Ishikawa (cell line): ENCODE measurements at regions not wholly inside any gene's neighbourhood (a gene's known extent, or its start where the extent isn't known, plus 50 kb on each side); places are given as distances from the start of the nearest gene placed in this dataset.

Experiments used
- CEBPB ChIP-seq: IDR thresholded peaks from 2 replicates; pipeline ENCODE4 v1.6.1; 2012
- CREB1 ChIP-seq: IDR thresholded peaks from 2 replicates; pipeline ENCODE4 v1.6.1; 2012; ENCODE audit warnings: low read depth
- EP300 ChIP-seq: IDR thresholded peaks from 2 replicates; pipeline ENCODE4 v1.6.1; 2012; ENCODE audit warnings: borderline replicate concordance
- RAD21 ChIP-seq: IDR thresholded peaks from 2 replicates; pipeline ENCODE4 v1.6.1; 2012; ENCODE audit warnings: low read depth
- REST ChIP-seq: IDR thresholded peaks from 2 replicates; pipeline ENCODE4 v1.6.1; 2012; ENCODE audit warnings: low read depth, mild to moderate bottlenecking
- TAF1 ChIP-seq: IDR thresholded peaks from 2 replicates; pipeline ENCODE4 v1.6.1; 2012; ENCODE audit warnings: low read depth, mild to moderate bottlenecking

- no peak for TF ChIP-seq REST
- TF ChIP-seq TAF1: no peak
- no peak for TF ChIP-seq CREB1
- TF ChIP-seq CEBPB: no peak
- no peak for TF ChIP-seq RAD21
- TF ChIP-seq EP300: no peak
Measured at GRCh38 chr16:80046848-80047247, 446.3 kb upstream of the MAF start.
